ENCODE measurements at regions not wholly inside any gene's neighbourhood (a gene's known extent, or its start where the extent isn't known, plus 50 kb on each side); places are given as distances from the start of the nearest gene placed in this dataset.

DNA sequence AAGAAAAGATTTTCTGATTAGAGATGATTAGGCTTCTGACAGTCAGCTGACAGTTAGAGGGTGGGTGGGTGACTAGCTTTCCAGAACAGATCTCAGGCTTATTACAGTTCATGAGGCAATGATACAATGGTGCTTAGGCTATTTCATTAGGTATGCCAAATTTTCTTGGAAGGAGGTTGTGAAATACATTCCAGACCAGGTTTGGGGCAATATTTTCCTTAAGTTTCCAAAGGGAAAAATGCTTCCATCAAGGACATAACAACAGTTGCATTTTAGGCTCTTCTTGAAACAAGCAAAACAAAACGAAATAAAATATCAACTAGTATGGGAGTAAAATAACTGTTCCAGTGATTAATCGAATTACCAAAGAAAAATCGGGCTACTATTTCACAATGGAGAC, 59.3 kb upstream of the CNTN1 start:
- ChIA-PET CTCF (no interaction called here), POLR2A (ENCODE audit: low non-redundant PET) (no interaction called here)
- H3K27ac ChIP-seq: no peak overlapping the region
- TF ChIP-seq, protein P1, sequence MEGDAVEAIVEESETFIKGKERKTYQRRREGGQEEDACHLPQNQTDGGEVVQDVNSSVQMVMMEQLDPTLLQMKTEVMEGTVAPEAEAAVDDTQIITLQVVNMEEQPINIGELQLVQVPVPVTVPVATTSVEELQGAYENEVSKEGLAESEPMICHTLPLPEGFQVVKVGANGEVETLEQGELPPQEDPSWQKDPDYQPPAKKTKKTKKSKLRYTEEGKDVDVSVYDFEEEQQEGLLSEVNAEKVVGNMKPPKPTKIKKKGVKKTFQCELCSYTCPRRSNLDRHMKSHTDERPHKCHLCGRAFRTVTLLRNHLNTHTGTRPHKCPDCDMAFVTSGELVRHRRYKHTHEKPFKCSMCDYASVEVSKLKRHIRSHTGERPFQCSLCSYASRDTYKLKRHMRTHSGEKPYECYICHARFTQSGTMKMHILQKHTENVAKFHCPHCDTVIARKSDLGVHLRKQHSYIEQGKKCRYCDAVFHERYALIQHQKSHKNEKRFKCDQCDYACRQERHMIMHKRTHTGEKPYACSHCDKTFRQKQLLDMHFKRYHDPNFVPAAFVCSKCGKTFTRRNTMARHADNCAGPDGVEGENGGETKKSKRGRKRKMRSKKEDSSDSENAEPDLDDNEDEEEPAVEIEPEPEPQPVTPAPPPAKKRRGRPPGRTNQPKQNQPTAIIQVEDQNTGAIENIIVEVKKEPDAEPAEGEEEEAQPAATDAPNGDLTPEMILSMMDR (conservative IDR thresholded peaks at IDR 0.05; ENCODE audit: low read depth): no peak
- DNase-seq (ENCODE audit: low spot score): no peak

DNA sequence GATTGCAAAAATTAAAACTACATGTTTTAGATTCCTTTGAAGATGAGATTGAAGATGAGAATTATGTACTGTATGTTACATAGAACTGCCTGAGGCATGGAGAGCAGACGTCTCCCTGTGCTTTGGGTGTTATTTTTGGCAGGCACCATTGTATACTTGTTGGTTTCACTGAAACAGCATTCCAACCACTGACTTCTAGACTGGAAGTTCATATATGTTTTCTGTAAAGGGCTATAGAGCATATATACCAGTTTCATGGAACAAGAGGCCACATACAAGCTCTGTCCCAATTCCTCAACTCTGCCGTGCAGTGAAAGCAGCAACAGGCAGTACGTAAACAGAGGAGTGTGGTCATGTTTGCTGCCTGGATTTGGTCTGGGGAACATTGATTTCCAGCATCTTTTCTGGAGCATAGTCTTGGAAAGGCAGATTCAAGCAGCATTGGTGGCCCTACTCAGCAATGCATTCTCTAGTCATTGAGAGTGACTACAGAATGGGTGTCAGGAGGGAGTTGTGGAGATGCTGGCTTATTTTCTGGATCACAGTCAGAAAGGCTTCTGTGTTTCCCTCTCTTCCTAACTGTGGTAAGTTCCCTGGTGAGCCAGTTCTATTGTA, 57.6 kb upstream of the CNTN1 start:
- DNase-seq (ENCODE audit: low spot score): no peak
- TF ChIP-seq, protein P1 (conservative IDR thresholded peaks at IDR 0.05; ENCODE audit: low read depth): no peak
- CTCF ChIA-PET: no interaction called here
- no peak overlapping the region for H3K27ac ChIP-seq
- POLR2A ChIA-PET (ENCODE audit: low non-redundant PET): no interaction called here

DNA sequence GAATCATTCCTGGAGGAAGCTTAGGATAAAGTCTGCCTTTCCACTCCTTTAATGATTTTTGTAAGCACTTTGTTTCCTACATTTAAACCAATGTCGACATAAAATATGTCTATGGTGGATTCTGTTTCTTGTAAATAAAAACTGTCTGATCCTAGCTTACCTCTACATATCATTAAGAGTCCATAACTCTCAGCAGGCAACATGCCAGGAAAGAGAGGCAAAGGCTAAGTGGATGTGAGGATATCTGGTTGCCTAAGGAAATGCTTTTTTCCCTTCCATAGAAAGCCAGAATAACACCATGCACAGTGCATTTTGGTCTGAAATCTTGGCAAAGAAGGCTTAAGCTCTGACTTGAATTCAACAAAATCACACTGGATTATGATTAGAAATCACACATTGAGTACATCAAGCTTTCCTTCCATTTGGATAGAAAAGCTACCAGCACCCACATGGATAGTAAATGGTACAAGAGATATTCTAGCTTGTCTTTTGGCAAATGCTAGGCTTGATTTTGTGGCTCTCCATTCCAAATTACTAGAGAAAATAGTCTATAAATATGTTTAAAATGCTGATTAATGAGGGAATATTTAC, 57.0 kb upstream of the CNTN1 start:
- ChIA-PET POLR2A (ENCODE audit: low non-redundant PET) (no interaction called here), CTCF (no interaction called here)
- DNase-seq (ENCODE audit: low spot score): no peak
- no peak overlapping the region for H3K27ac ChIP-seq
- TF ChIP-seq, protein P1 (conservative IDR thresholded peaks at IDR 0.05; ENCODE audit: low read depth): no peak

Measured in RWPE1 (cell line).